CD4-positive, alpha-beta T cell treated with Interleukin-2 at 100 ng/mL for 4 hours (primary cell): ENCODE measurements at regions not wholly inside any gene's neighbourhood (a gene's known extent, or its start where the extent isn't known, plus 50 kb on each side); places are given as distances from the start of the nearest gene placed in this dataset.

ENCODE experiments used
- DNase-seq: peaks from one replicate; pipeline ENCODE4 v3.0.0-alpha.2; 2020; ENCODE audit warnings: low spot score

DNA sequence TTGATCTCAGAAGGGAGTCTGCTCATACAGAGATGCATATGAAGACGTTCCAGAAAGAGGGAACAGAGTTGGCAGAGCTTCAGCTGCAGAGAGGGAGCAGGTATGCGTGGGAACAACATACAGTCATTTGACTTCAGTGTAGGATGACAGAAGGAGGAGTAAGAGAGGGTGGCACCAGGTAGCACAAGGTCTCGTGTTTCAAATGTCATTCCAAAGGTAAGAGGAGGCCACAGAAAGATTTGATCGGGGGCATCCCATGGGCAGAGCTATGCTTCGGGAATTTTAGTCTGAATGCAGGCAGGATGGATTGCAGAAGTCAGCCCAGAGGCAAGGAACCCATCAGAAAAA, 367.1 kb downstream of the CDK5RAP2 start:
- no peak for DNase-seq

GRCh38 chr9:120212153-120212852, 367.7 kb downstream of the CDK5RAP2 start:
- DNase-seq = no peak

DNA sequence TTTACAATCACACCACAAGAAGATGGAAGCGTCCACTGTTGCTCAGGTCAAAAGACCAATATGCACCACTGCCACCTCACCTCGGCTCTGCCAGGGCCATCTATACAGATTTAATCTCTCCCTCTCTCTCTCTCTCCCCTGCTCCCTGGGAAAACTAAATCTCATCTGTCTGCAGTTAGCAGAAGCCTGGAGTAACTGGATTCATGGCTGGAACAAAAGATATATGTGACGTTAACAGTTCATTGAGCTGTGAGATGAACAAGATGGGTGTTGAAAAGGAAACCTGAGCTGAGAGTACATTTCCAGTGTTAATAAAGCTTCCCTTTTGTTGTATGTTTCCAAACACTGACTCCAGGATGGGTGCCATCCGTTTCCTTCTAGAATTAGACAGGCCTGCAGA, 369.7 kb downstream of the CDK5RAP2 start:
- DNase-seq = no peak

GRCh38 chr9:120202856-120203654, 376.9 kb downstream of the CDK5RAP2 start:
- DNase-seq = no peak

GRCh38 chr9:120198027-120198426, 381.9 kb downstream of the CDK5RAP2 start:
- DNase-seq = no peak

GRCh38 chr9:120197605-120198004, 382.4 kb downstream of the CDK5RAP2 start:
- DNase-seq = no peak

- DNase-seq = no peak
Observed at GRCh38 chr9:120191141-120191540, 388.8 kb downstream of the CDK5RAP2 start.

DNA sequence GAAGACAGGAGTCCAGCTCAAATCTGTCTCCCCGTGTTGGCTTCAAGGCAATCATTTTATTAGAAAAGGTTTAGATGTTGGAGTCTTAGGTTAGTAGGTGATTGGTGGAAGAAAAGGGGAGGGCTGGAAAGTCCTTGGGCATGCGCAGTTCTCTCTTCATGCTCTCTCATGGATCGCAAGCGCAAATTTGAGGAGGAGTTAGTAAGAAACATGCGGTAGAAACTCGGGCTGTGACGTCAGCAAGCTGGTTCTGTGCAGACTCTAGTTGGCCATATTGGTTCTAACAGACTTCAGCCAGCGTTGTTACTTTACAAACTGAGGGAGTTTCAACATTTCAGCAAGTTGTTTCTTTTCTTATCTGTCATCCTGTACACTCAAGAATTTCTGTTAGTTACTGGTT, 392.2 kb downstream of the CDK5RAP2 start:
- DNase-seq = no peak

GRCh38 chr9:120186276-120186675, 393.7 kb downstream of the CDK5RAP2 start:
- no peak for DNase-seq

GRCh38 chr9:120184266-120184665, 395.7 kb downstream of the CDK5RAP2 start:
- no peak for DNase-seq

DNA sequence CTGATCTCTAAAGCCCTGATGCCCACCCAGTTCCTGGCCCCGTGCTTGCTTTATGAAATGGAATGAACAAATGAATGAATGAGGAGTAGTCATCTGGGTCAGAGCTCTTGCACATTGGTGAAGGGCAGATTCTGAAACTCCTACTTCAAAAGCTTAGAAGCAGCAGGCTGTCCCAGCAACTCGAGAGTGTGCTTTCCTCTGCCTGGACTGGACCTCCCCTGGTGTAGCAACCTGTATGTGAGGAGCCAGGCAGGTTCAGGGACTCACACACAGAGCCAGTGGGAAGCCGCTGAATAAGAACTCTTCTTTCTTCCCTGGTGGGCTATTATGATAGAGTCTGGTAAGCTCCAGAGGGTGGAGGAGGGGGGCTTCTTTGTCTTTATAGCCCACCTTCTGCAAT, 396.4 kb downstream of the CDK5RAP2 start:
- no peak for DNase-seq

DNA sequence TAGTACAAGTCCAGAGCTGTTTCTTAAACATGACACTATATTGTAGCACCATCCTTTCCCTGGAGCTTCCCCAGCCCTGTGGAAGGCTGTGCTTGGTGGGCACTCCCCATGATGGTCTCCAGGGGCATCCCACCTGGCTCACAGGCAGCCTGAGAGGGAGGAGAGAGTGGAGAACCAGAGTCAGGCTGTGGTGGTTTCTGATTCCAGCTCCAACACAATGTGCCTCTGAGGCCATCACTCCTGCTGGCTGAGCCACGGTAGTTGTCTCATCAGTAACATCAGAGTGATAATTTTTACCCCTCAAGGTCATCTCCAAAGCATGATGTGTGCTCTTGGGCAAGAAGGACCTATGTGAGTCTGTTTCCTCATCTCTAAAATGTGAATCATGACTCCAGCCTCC, 398.0 kb downstream of the CDK5RAP2 start:
- no peak for DNase-seq

DNA sequence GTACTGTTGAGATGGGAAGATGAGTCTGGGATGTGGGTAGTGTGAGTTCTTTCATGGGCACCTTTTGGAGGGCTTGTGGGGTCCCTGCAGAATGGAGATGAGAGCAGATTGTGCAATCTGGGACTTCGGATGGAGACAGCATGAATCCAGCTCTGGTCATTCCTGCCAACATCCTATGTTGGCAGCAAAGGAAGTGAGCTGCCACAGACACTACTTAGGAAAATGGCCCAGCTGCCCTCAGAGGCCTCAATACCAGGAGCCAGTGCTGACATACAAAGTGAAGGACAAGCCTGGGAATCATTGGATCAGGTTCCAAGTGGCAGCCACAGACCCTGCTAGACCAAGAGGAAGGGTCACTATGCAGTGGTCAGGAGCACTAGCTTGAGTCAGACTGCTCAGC, 402.8 kb downstream of the CDK5RAP2 start:
- DNase-seq = no peak

DNA sequence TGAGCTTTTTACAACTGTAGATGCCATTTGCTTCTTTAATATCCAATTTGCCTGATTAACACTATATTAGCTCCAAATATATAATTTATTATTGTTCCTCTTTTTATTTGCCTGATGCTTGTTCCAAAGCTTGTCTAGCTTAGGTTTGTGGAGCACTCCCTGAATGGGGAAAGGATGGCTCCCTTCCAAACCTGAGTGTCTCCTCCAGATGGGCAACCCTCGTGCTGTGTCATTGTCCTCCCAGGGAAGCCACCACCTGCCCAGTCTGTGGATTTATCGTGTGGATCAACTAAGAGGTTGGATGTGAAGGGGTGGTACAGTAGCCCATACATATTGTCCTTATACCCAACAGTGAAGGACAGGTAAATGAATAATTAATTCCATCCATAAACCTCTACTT, 404.9 kb downstream of the CDK5RAP2 start:
- DNase-seq = no peak

GRCh38 chr9:120161776-120162175, 418.2 kb downstream of the CDK5RAP2 start:
- DNase-seq = no peak

DNA sequence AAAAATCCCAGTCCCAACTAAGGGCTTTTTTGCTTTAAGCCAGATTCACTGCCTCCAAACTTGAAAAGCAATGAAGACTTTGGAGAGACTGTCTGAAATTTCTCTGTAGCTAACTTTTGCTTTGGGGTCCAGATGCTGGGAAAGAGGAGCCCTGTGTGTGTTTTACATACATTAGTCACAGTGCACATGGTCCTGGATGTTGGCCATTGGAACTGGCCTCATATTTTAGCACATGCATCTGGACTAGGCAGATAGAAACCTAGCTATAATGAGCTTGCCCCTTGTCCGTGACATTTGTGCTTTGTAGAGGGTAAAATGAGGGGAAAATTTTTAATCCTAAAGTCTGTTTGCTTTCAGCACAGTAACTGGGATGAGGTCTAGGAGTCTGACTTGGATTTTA, 421.7 kb downstream of the CDK5RAP2 start:
- DNase-seq = no peak

DNA sequence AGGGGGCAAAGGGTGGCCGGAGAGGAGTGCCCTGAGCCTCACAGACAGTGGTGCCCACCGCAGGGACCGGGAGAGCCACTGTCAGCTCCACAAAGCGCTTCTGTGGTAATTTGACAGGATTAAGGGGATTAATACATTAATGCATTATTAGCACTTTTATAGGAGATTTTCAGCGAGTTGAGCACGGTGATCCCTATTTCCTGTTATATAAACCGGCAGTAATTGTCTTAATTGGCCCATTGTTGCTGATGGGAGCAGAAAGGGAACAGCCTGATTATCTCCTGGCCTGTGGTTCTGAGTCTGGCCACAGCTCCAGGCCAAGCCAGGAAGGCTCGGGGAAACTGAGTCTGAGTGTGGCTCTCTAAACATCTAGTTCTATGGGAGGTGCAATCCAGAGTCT, 423.6 kb downstream of the CDK5RAP2 start:
- no peak for DNase-seq

GRCh38 chr9:120153258-120153657, 426.7 kb downstream of the CDK5RAP2 start:
- DNase-seq = no peak

GRCh38 chr9:120152295-120152694, 427.7 kb downstream of the CDK5RAP2 start:
- DNase-seq = no peak

GRCh38 chr9:120151806-120152205, 428.2 kb downstream of the CDK5RAP2 start:
- DNase-seq = no peak

DNA sequence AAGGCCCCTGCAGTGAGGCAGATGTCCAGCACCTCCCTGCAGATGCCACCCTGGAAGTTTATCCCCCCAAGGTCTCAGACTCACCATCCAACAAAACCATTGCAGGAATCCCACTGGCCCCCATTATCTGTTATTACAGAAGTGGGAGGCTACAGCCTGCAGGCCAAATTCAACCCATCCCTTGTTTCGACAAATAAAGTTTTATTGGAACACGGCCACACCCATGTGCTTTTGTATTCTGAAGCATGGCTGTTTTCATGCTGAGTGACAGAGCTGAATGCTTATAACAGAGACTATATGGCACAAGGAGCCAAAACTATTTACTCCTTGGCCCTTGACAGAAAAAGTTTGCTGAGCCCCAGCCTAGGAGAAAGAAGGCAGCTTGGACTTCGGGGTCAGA, 428.8 kb downstream of the CDK5RAP2 start:
- DNase-seq = no peak

- DNase-seq = no peak
Observed at GRCh38 chr9:120138955-120139354, 441.0 kb downstream of the CDK5RAP2 start.

- DNase-seq = no peak
Observed at GRCh38 chr9:120137186-120137840, 442.7 kb downstream of the CDK5RAP2 start.
